ENCODE measurements at regions not wholly inside any gene's neighbourhood (a gene's known extent, or its start where the extent isn't known, plus 50 kb on each side); places are given as distances from the start of the nearest gene placed in this dataset.

GRCh38 chr12:30811966-30812365 is 57.2 kb upstream of the CAPRIN2 start:
- Histone ChIP-seq H3K27ac (replicated peaks) (no peak overlapping the region), H3K27me3 (ENCODE audit: insufficient read depth, poor library complexity, severe bottlenecking) (peaks cover 10% of the 10 kb centered on the region)
- TF ChIP-seq POLR2AphosphoS5 (IDR thresholded peaks at IDR 0.05; ENCODE audit: low read depth), result no peak
- TF ChIP-seq REST (IDR thresholded peaks at IDR 0.05; ENCODE audit: insufficient replicate concordance, low read depth), result no peak
- no peak for TF ChIP-seq GABPA (IDR thresholded peaks at IDR 0.05; ENCODE audit: low read depth)
- TF ChIP-seq CTCF (IDR thresholded peaks at IDR 0.05; ENCODE audit: insufficient read depth, low read length), result no peak
- no peak for TF ChIP-seq SPI1 (IDR thresholded peaks at IDR 0.05; ENCODE audit: borderline replicate concordance, low read depth)

GRCh38 chr12:30810918-30811317 is 56.2 kb upstream of the CAPRIN2 start:
- TF ChIP-seq SPI1 (IDR thresholded peaks at IDR 0.05; ENCODE audit: borderline replicate concordance, low read depth), result no peak
- Histone ChIP-seq H3K4me3 (replicated peaks; ENCODE audit: insufficient read depth, low read length) (no peak overlapping the region), H3K27ac (replicated peaks) (no peak overlapping the region), H3K27me3 (ENCODE audit: insufficient read depth, poor library complexity, severe bottlenecking) (peaks cover 10% of the 10 kb centered on the region)
- no peak for DNase-seq (ENCODE audit: low read depth in 1 of 2, low spot score in 1 of 2)

More at GRCh38 chr12:30811966-30812365, 57.2 kb upstream of the CAPRIN2 start:
- DNase-seq (ENCODE audit: low read depth in 1 of 2, low spot score in 1 of 2), result no peak
- no peak overlapping the region for H3K4me3 ChIP-seq (replicated peaks; ENCODE audit: insufficient read depth, low read length)

- no peak overlapping the region for H3K4me3 ChIP-seq (replicated peaks; ENCODE audit: insufficient read depth, low read length)
- peaks cover 4% of the 10 kb centered on the region for H3K27me3 ChIP-seq (ENCODE audit: insufficient read depth, poor library complexity, severe bottlenecking)
- H3K27ac ChIP-seq (replicated peaks), result no peak overlapping the region
- TF ChIP-seq REST (IDR thresholded peaks at IDR 0.05; ENCODE audit: insufficient replicate concordance, low read depth) (no peak), POLR2AphosphoS5 (IDR thresholded peaks at IDR 0.05; ENCODE audit: low read depth) (no peak), SPI1 (IDR thresholded peaks at IDR 0.05; ENCODE audit: borderline replicate concordance, low read depth) (no peak), GABPA (IDR thresholded peaks at IDR 0.05; ENCODE audit: low read depth) (no peak), CTCF (IDR thresholded peaks at IDR 0.05; ENCODE audit: insufficient read depth, low read length) (no peak)
- DNase-seq (ENCODE audit: low read depth in 1 of 2, low spot score in 1 of 2), result no peak
These were observed 52.9 kb upstream of the CAPRIN2 start for GRCh38 chr12:30807695-30808034.

GRCh38 chr12:30806989-30807694 is 52.4 kb upstream of the CAPRIN2 start:
- DNase-seq (ENCODE audit: low read depth in 1 of 2, low spot score in 1 of 2), result peak in 1 of 2 experiments; percentile 30
- H3K4me3 ChIP-seq (replicated peaks; ENCODE audit: insufficient read depth, low read length), result no peak overlapping the region
- TF ChIP-seq REST (IDR thresholded peaks at IDR 0.05; ENCODE audit: insufficient replicate concordance, low read depth), result no peak
- TF ChIP-seq CTCF (IDR thresholded peaks at IDR 0.05; ENCODE audit: insufficient read depth, low read length), result peak; percentile 48
- peaks cover 4% of the 10 kb centered on the region for H3K27me3 ChIP-seq (ENCODE audit: insufficient read depth, poor library complexity, severe bottlenecking)
- H3K27ac ChIP-seq (replicated peaks), result no peak overlapping the region
